Stimulated activated CD4-positive, alpha-beta T cell treated with anti-CD3 and anti-CD28 coated beads, Interleukin-1b, Interleukin-23, amount 100 ng/mL, for 24 hours (primary cell): ENCODE measurements at regions not wholly inside any gene's neighbourhood (a gene's known extent, or its start where the extent isn't known, plus 50 kb on each side); places are given as distances from the start of the nearest gene placed in this dataset.

ENCODE experiments used
- DNase-seq, 4 experiments: peaks; one replicate each; pipeline ENCODE4 v3.0.0-alpha.2; 2020; ENCODE audit warnings: low read depth in 4 of 4, low spot score in 1 of 4

GRCh38 chr6:26305641-26305969 lies 59.4 kb upstream of the BTN3A2 start:
- no peak for DNase-seq

DNA sequence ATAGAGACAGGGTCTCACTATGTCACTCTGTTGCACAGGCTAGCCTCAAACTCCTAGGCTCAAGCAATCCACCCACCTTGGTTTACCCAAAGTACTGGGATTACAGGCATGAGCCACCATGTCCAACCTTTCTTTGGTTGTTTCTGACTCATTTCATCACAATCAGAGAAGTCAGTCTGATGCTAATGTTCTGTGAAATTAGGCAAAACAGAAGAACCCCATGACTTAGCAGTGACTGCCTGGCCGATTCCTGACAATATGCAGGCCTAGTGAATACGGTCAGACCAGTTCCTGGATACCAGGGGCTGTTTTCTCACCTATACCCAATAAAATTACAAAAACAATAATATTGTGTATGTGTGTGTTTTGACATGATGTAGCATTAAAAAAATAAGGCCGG lies 58.8 kb upstream of the BTN3A2 start:
- DNase-seq: no peak

GRCh38 chr6:26307850-26308249 lies 57.1 kb upstream of the BTN3A2 start:
- DNase-seq: no peak

- DNase-seq: no peak
These were observed 55.3 kb upstream of the BTN3A2 start for GRCh38 chr6:26309731-26310142.

GRCh38 chr6:26311012-26311384 lies 54.0 kb upstream of the BTN3A2 start:
- peak in 2 of 4 experiments; percentile 37 to 40 for DNase-seq

DNA sequence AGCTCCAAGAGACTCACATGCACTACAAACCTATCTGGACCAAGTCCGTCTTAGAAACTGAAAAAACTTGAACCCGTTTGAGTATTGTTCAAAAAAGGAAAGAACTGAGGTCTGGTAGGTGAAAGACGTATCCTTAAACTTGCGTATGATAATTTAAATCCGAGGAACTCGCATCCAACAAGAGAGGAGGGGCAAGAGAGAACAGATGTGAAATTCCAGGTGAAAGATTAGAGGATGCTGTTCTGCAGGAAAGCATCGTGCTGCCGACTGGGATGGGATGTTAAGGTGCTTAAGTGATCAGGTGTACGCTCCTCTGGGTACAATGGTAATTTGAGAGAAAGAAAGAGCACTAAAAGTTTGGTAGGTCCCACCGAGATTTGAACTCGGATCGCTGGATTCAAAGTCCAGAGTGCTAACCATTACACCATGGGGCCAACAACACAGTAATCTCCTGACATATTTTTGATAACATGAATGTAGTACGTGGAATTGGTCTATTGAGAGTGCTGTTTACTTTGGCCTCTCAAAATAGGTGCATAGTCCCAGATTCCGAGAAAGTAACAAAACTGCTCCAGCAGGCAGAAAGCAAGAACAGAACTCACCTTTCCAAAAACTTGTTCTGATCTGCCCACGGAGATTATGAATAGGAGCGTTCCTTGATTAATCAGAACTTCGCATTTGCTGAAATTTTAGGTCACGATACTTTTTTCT lies 53.5 kb upstream of the BTN3A2 start:
- peak in 2 of 4 experiments; percentile 41 to 47 for DNase-seq

DNA sequence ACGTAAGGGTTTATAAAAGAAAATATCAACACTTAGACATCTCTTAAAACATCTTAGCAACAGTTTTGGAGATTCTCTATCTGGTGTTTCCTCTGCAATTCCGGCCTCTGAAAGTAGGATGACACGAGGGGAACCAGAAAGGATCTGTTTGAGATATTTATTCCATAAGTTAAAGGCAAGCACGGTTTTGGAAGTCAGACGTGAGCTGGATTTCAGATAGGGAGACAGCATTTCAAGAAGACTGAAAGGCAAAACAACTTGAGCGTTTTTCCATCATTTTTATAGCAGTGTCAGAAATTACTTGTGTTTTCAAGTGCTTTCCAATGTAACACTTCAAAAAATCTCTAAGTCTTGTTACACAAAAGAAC lies 52.9 kb upstream of the BTN3A2 start:
- DNase-seq: no peak

DNA sequence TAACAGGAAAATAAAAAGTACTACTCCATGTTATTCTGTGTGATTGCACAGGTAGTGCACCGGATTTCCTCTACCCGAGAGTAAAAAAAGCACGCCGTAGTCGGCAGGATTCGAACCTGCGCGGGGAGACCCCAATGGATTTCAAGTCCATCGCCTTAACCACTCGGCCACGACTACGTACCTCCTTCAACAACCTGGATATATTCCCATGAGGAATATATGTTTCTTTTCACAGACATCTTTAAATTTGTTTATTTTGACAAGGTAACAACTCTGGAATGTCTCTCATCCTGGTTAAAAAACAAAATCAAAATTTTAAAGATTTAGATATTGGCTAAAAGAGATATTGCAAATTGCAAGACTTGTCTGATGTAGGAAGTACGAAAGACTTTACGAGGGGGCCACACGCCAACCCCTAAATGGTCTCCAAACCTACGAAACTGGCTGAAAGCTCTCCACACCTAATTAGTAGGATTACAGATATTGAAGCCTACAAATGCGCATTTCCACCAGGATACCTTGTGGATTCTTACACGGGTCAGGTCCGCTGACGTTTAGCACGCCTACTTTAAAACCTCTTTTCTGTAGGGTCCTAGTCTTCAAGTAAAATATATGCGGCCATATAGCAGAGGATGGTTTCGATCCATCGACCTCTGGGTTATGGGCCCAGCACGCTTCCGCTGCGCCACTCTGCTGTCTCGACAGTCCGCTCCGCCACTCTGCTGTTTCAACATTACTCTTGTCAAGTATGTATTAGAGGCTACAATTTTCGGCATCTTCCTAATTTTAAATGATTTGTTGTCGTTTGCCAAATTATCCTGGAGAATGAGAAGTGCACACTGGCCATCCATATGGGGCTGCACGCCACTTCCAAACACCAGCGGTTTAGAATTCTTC lies 52.2 kb upstream of the BTN3A2 start:
- DNase-seq: peak; percentile 61 to 78 (median 75)
